ENCODE measurements at regions not wholly inside any gene's neighbourhood (a gene's known extent, or its start where the extent isn't known, plus 50 kb on each side); places are given as distances from the start of the nearest gene placed in this dataset.

GRCh38 chr13:58960888-58961287, 1202.8 kb downstream of the DIAPH3 start:
- peak; percentile 18 for TF ChIP-seq CTCF (IDR thresholded peaks at IDR 0.05; ENCODE audit: insufficient read depth, low read depth, low read length)
- no peak for TF ChIP-seq EZH2 (IDR thresholded peaks at IDR 0.05; ENCODE audit: insufficient read depth, low read length)
- Histone ChIP-seq H3K36me3 (ENCODE audit: insufficient read depth, low read length) (no peaks in the 10 kb centered on the region), H3K79me2 (ENCODE audit: insufficient read depth, low read length) (no peaks in the 10 kb centered on the region), H3K9me3 (ENCODE audit: insufficient read depth, low read depth, low read length) (no peaks in the 10 kb centered on the region), H3K4me2 (ENCODE audit: low read length) (no peak overlapping the region), H3K27me3 (ENCODE audit: insufficient read depth, low read length) (no peaks in the 10 kb centered on the region), H3K4me1 (ENCODE audit: insufficient read depth, low read length) (no peaks in the 10 kb centered on the region), H2AFZ (ENCODE audit: low read depth, low read length) (no peak overlapping the region), H3K27ac (ENCODE audit: low read depth, low read length) (no peak overlapping the region), H3K9ac (ENCODE audit: low read length) (no peak overlapping the region), H4K20me1 (ENCODE audit: insufficient read depth, low read length) (no peaks in the 10 kb centered on the region), H3K4me3 (ENCODE audit: insufficient read depth, low read depth, low read length) (no peak overlapping the region)
- no peaks in the 10 kb centered on the region for H3K36me3 Mint-ChIP-seq (ENCODE audit: low read depth, unreplicated experiment)
- H3K4me3 Mint-ChIP-seq (ENCODE audit: unreplicated experiment), result no peak overlapping the region
- no peaks in the 10 kb centered on the region for H3K4me1 Mint-ChIP-seq (ENCODE audit: low read depth, unreplicated experiment)
- FAIRE-seq, result no peak
- DNase-seq (ENCODE audit: low read depth), result peak; percentile 15
- no peak overlapping the region for H3K27ac Mint-ChIP-seq (ENCODE audit: unreplicated experiment)
- H3K27me3 Mint-ChIP-seq (ENCODE audit: low read depth, unreplicated experiment), result no peaks in the 10 kb centered on the region
- peaks cover 2% of the 10 kb centered on the region for H3K9me3 Mint-ChIP-seq (ENCODE audit: unreplicated experiment)

DNA sequence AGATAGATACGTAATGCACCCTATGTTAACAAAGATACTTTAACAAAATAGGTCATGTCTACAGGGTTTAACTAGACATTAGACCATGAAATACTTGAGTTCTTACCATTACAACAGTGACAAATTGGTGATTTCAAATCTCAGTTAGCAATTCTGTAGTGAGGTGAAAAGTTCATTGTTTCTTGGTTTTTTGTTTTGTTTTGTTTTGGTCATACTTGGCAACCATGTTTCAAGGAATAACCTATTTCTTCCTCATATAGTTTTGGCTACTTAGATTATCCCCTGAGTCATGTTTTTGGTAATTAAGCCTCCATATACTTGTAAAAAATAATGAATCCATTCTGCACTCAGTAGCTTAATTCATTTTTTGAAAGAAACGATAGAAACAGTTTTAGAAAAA, 1200.4 kb downstream of the DIAPH3 start:
- no peaks in the 10 kb centered on the region for H3K9me3 ChIP-seq (ENCODE audit: insufficient read depth, low read depth, low read length)
- no peaks in the 10 kb centered on the region for H3K36me3 ChIP-seq (ENCODE audit: insufficient read depth, low read length)
- no peaks in the 10 kb centered on the region for H3K36me3 Mint-ChIP-seq (ENCODE audit: low read depth, unreplicated experiment)
- H3K27me3 ChIP-seq (ENCODE audit: insufficient read depth, low read length), result no peaks in the 10 kb centered on the region
- H3K79me2 ChIP-seq (ENCODE audit: insufficient read depth, low read length), result no peaks in the 10 kb centered on the region
- no peak overlapping the region for H3K4me3 Mint-ChIP-seq (ENCODE audit: unreplicated experiment)
- H2AFZ ChIP-seq (ENCODE audit: low read depth, low read length), result no peak overlapping the region
- H3K27ac ChIP-seq (ENCODE audit: low read depth, low read length), result no peak overlapping the region
- no peak for TF ChIP-seq EZH2 (IDR thresholded peaks at IDR 0.05; ENCODE audit: insufficient read depth, low read length)
- TF ChIP-seq CTCF (IDR thresholded peaks at IDR 0.05; ENCODE audit: insufficient read depth, low read depth, low read length), result no peak
- no peaks in the 10 kb centered on the region for H3K4me1 ChIP-seq (ENCODE audit: insufficient read depth, low read length)
- no peaks in the 10 kb centered on the region for H3K27me3 Mint-ChIP-seq (ENCODE audit: low read depth, unreplicated experiment)
- H4K20me1 ChIP-seq (ENCODE audit: insufficient read depth, low read length), result no peaks in the 10 kb centered on the region
- no peak overlapping the region for H3K9ac ChIP-seq (ENCODE audit: low read length)
- no peak overlapping the region for H3K4me3 ChIP-seq (ENCODE audit: insufficient read depth, low read depth, low read length)
- no peak overlapping the region for H3K4me2 ChIP-seq (ENCODE audit: low read length)
- FAIRE-seq, result no peak
- H3K27ac Mint-ChIP-seq (ENCODE audit: unreplicated experiment), result no peak overlapping the region
- H3K4me1 Mint-ChIP-seq (ENCODE audit: low read depth, unreplicated experiment), result no peaks in the 10 kb centered on the region
- DNase-seq (ENCODE audit: low read depth), result peak; percentile 55
- H3K9me3 Mint-ChIP-seq (ENCODE audit: unreplicated experiment), result no peaks in the 10 kb centered on the region

GRCh38 chr13:58964048-58964447, 1199.7 kb downstream of the DIAPH3 start:
- H3K4me1 Mint-ChIP-seq (ENCODE audit: low read depth, unreplicated experiment), result no peaks in the 10 kb centered on the region
- Histone ChIP-seq H2AFZ (ENCODE audit: low read depth, low read length) (no peak overlapping the region), H3K27ac (ENCODE audit: low read depth, low read length) (no peak overlapping the region), H3K4me1 (ENCODE audit: insufficient read depth, low read length) (no peaks in the 10 kb centered on the region), H3K4me3 (ENCODE audit: insufficient read depth, low read depth, low read length) (no peak overlapping the region), H3K79me2 (ENCODE audit: insufficient read depth, low read length) (no peaks in the 10 kb centered on the region), H3K9ac (ENCODE audit: low read length) (no peak overlapping the region), H3K9me3 (ENCODE audit: insufficient read depth, low read depth, low read length) (peaks cover under 1% of the 10 kb centered on the region), H4K20me1 (ENCODE audit: insufficient read depth, low read length) (no peaks in the 10 kb centered on the region), H3K27me3 (ENCODE audit: insufficient read depth, low read length) (no peaks in the 10 kb centered on the region), H3K36me3 (ENCODE audit: insufficient read depth, low read length) (no peaks in the 10 kb centered on the region), H3K4me2 (ENCODE audit: low read length) (no peak overlapping the region)
- no peak overlapping the region for H3K27ac Mint-ChIP-seq (ENCODE audit: unreplicated experiment)
- H3K4me3 Mint-ChIP-seq (ENCODE audit: unreplicated experiment), result no peak overlapping the region
- H3K9me3 Mint-ChIP-seq (ENCODE audit: unreplicated experiment), result no peaks in the 10 kb centered on the region
- TF ChIP-seq CTCF (IDR thresholded peaks at IDR 0.05; ENCODE audit: insufficient read depth, low read depth, low read length), result no peak
- no peak for TF ChIP-seq EZH2 (IDR thresholded peaks at IDR 0.05; ENCODE audit: insufficient read depth, low read length)
- FAIRE-seq (no peak), DNase-seq (ENCODE audit: low read depth) (no peak)
- H3K27me3 Mint-ChIP-seq (ENCODE audit: low read depth, unreplicated experiment), result no peaks in the 10 kb centered on the region
- no peaks in the 10 kb centered on the region for H3K36me3 Mint-ChIP-seq (ENCODE audit: low read depth, unreplicated experiment)
